Bone marrow (tissue), 2 donors: ENCODE measurements at regions not wholly inside any gene's neighbourhood (a gene's known extent, or its start where the extent isn't known, plus 50 kb on each side); places are given as distances from the start of the nearest gene placed in this dataset.

Source experiments
- DNase-seq, 2 donors: peaks; one replicate each; lab custom pipeline; 2025; lab: John Stamatoyannopoulos, UW

DNA sequence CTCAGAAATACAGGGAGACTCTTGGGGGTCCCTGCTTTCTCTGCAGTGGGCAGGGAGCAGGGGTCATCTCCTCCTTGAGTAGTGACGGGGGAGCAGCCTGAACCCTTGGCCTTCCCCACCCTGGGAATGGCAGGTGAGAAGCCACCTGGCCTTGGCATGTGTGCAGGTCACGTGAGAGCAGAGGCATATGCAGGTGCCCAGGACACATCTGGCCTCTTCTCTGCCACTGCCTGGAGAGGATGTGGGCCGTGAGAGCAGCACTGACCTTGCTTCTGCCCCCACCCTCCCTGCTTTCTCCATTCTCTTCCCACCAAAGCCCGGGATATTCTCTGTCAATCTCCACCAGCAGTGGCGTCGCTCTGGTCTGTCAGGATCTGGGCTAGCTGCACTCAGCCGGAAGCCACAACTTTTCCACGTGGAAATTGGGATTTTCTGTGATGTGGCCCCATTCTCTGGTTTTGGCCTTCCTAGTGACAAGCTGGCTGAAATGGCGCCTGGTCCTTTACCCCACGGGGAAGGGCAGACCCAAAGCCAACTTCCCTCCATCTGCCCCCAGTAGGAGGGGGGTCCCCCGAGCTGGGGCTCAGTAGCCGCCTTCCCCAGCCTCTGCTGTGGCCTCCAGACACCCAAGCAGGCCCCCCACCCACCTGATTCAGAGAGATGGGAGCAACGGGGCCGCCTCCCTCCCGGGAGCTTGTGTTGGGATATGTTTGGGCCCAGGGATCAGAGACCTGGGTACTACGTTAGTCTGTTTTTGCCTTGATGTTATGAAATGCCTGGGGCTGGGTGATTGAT lies 70.4 kb upstream of the FCN1 start:
- DNase-seq, result no peak

DNA sequence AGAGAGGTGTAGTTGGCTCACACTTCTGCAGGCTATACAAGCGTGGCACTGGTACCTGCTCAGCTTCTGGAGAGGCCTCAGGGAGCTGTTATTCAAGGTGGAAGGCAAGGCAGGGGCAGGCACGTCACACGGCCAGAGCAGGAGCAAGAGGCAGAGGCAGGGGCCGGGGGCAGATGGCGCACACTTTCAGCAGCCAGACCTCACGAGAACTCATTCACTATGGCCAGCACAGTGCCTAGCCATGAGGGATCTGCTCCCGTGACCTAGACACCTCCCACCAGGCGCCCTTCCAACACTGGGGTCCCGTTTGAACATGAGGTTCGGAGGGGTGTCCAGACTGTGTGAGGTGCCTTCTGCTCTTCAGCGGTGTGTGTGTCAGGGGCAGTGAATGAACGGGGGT lies 71.0 kb upstream of the FCN1 start:
- DNase-seq, result no peak

DNA sequence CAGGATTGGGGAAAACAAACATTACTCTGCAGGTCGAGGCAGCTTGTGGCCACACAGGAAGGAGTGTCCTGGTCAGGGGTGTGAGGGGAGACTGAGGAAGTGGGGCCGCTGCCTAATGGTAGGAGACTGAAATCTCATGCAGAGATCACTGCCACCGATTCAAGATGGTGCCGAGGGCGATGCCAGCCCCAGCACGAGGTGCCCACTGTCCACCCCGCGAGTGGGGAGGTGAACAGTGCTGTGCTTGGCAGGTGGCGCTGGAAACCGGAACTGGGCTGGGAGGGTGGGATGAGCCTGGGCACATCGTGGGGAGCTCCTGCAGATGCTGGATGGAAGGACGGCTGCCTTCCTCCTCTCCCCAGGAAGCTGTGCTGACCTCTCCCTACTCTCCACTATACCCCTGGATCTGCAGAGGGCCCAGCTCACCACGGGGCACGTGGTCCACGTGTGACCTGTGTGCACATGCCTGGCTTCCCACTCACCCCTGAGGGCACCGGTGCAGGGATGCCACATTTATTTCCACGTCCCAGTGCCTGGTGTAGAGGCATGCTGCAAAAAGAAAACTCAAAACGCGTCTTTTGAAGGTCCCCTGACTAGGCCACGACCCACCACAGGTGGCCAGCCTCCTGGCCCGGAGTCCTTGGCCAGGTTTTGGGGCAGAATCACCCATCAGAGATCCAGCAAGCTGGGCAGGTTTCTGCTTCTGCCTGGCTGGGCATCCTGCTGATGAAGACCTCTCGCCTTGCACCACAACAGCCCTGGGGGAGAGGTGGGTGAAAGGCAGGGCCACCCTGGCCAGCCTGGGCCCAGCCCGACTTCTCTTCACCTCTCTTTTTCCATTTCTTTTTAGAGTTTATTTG lies 71.7 kb upstream of the FCN1 start:
- DNase-seq, result no peak

GRCh38 chr9:134991808-134992754 lies 74.4 kb upstream of the FCN1 start:
- DNase-seq, result no peak

DNA sequence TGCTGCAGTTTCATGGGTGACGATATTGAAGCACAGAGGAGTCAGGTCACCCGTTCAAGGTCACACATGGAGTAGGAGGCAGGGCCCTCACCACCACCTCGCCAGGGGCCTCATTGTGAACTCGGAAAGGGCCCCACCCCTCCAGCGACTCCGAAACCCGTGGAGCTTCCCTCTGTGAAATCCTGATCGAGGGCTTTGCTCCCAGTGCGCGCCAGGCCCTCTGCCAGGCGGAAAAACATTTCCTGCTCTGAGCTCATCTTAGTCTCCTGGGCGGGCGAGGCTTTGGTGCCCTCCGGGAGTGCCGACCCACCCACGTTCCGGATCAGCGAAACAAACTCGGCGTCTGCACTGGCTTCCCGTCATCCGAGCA lies 75.0 kb upstream of the FCN1 start:
- no peak for DNase-seq

DNA sequence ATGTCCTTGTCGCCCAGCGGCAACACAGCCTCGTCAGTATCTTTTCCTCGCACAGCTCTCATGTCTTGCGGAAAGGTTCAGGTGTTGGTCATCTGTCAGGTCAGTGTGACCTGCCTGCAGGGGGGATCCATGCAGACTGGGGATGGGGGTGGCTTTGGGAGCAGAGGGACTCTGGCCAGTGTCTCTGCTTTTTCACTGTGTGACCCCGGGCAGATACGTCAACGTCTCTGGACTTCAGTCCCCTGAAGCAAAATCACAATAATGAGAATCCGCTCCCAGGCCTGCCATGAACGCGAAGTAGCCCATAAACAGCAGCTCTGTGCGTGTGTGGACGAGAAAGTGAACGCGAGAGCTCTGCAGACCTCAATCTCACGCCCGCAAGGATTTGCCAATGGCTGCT lies 75.7 kb upstream of the FCN1 start:
- DNase-seq, result no peak

GRCh38 chr9:134993996-134994720 lies 76.4 kb upstream of the FCN1 start:
- DNase-seq, result no peak

GRCh38 chr9:134994926-134995791 lies 77.4 kb upstream of the FCN1 start:
- no peak for DNase-seq

DNA sequence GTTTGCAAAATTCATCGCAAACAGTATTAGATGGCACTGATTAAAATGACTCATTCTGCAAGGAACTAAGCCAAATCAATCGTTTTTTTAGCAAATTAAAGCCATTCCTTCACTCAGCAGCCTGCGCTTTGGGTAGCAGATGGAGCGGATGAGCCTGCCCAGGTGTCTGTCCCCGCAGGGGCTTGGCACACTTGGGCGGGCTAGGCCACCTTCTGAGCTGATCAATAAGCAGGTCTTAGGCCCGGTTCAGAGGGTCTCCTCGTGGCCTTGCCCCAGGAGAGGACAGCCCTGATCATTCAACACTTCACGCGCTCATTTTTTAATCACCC lies 78.0 kb upstream of the FCN1 start:
- no peak for DNase-seq

GRCh38 chr9:134996591-134997530 lies 79.1 kb upstream of the FCN1 start:
- DNase-seq, result no peak

- no peak for DNase-seq
Observed at GRCh38 chr9:135000647-135001245, 83.0 kb upstream of the FCN1 start.

DNA sequence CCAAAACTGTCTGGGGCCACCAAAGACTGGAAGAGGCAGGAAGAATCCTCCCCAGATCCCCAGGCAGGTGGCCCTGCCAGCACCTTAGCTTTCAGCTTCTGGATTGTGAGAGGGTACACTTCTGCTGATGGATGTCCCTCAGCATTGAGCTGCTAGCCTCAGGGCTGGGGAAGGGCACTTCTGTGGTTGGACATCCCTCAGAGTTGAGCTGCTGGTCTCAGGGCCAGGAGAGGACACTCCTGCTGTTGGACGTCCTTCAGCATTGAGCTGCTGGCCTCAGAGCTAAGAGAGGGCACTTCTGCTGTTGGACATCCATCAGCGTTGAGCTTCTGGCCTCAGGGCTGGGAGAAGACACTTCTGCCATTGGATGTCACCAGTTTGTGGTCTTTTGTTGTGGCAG lies 83.8 kb upstream of the FCN1 start:
- DNase-seq, result no peak

- no peak for DNase-seq
Observed at GRCh38 chr9:135002336-135002735, 84.6 kb upstream of the FCN1 start.

DNA sequence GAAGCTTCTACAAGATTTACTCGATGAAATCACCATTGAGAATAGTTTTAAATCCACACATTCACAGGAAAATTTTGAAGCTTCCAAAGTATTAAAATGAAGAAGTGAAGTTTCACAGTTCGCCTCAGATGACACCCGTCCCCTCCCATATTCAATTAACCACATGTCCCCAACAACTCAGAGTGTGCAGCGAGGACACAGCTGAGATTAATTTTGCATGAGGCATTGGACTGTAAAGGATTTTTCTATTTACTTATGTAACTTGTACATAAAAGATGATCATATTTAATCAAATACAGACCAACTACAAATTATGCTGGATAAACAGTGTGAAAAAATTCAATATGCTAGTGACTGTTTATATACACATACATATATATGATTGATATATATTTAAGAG lies 84.7 kb upstream of the OLFM1 start:
- DNase-seq, result no peak

DNA sequence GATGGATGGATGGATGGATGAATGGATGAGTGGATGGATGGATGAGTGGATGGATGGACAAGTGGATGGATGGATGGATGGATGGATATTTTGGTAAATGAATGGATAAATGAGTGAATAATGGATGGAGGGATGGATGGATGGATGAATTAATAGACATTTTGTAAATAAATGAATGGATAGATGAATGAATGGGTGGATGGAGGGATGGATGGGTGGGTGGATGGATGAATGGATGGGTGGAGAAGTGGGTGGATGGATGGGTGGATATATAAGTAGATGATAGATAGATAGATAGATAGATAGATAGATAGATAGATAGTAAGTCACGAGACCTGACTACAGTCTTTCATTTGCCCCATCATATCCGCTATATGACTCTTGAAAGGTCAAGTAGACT lies 82.7 kb upstream of the OLFM1 start:
- DNase-seq, result no peak

- DNase-seq, result no peak
Observed at GRCh38 chr9:135006911-135007570, 80.4 kb upstream of the OLFM1 start.

- no peak for DNase-seq
Observed at GRCh38 chr9:135007601-135008000, 79.9 kb upstream of the OLFM1 start.

DNA sequence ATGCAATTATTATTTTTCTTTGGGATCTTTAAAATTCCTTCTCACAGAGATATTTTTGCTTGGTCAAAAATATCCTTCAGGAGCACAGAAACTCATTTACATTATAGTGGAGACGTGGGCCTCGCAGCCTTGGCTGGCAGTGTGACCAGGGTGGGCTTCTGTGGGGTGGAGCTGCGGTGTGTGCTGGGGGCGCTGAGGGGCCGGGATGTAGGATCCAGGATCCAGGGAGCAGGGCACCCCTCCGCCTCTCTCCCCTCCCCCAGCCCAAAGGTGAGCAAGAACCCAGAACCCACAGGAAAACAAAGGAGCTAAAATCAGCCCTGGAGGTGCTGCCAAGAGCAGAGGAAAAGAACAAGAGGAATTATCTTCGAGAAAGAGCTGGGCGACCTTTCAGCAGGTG lies 79.1 kb upstream of the OLFM1 start:
- no peak for DNase-seq
